GM12878 (cell line): ENCODE measurements at regions not wholly inside any gene's neighbourhood (a gene's known extent, or its start where the extent isn't known, plus 50 kb on each side); places are given as distances from the start of the nearest gene placed in this dataset.

Source experiments
- ATAC-seq: fragments of 200-7000 bp; cut with Tn5 transposase; 3 replicates; pipeline ENCODE4 v1.9.1; 2020; ENCODE audit warnings: mild to moderate bottlenecking, moderate library complexity
- BruUV-seq: library from RNA; stranded (reverse); fragments of 400-500 nt; replicated peaks from 2 replicates; lab custom pipeline; 2021; lab: Mats Ljungman, UMichigan
- CTCF ChIA-PET: fragments of 300-600 bp; sonication (Branson Sonifier 250); formaldehyde crosslinking; extraction: SDS; loops from one replicate; lab custom pipeline; 2021; ENCODE audit warnings: inconsistent platforms; lab: Yijun Ruan, JAX
- POLR2A ChIA-PET: fragments of 350-600 bp; formaldehyde crosslinking; extraction: SDS; loops from one replicate; lab custom pipeline; 2021; ENCODE audit warnings: inconsistent platforms; lab: Charles Lee
- RAD21 ChIA-PET: fragments of 300-600 bp; sonication (Branson Sonifier 250); formaldehyde crosslinking; loops from one replicate; lab custom pipeline; 2023; ENCODE audit warnings: antibody characterized with exemption; ENCODE audit not compliant: unreplicated experiment; lab: Charles Lee
- SMC1A ChIA-PET: fragments of 300-600 bp; sonication (Branson Sonifier 250); formaldehyde crosslinking; loops from one replicate; lab custom pipeline; 2023; ENCODE audit not compliant: unreplicated experiment, uncharacterized antibody; lab: Charles Lee
- DNase-seq: peaks from one replicate; pipeline ENCODE4 v3.0.0-alpha.2; 2011; ENCODE audit warnings: low read depth, low spot score
- FAIRE-seq: peaks from 3 replicates; lab custom pipeline; 2011; peaks lifted over from hg19 to GRCh38; lab: Jason Lieb, UNC
- H2AFZ ChIP-seq: 2 replicates; pipeline ENCODE4 v1.6.0; 2011; ENCODE audit warnings: low read depth, low read length, control low read depth; ENCODE audit not compliant: control insufficient read depth
- H3K27ac ChIP-seq: 2 replicates; pipeline ENCODE4 v1.5.1; 2011; ENCODE audit warnings: control low read depth; ENCODE audit not compliant: control insufficient read depth, insufficient read depth
- H3K27me3 ChIP-seq, 2 experiments: replicated peaks in 1 of 2; 2 replicates each; pipeline versions ENCODE4 v1.6.0 to v1.6.1; 2011; ENCODE audit warnings: low read length in 1 of 2; ENCODE audit not compliant: control insufficient read depth in 2 of 2, insufficient read depth in 2 of 2
- H3K36me3 ChIP-seq, 2 experiments: 2 replicates each; pipeline ENCODE4 v1.5.1; 2011; ENCODE audit warnings: low read length in 1 of 2; ENCODE audit not compliant: control insufficient read depth in 2 of 2, insufficient read depth in 2 of 2
- H3K4me1 ChIP-seq: 2 replicates; pipeline ENCODE4 v1.6.1; 2011; ENCODE audit warnings: mild to moderate bottlenecking, low read length, moderate library complexity, mixed read lengths; ENCODE audit not compliant: control insufficient read depth, insufficient read depth
- H3K4me2 ChIP-seq: 2 replicates; pipeline ENCODE4 v1.6.0; 2011; ENCODE audit warnings: control low read depth; ENCODE audit not compliant: control insufficient read depth, insufficient read depth
- H3K4me3 ChIP-seq: fragments of 200-600 bp; sonication (generic); 2 replicates; pipeline ENCODE4 v1.5.1; 2016
- H3K79me2 ChIP-seq: 2 replicates; pipeline ENCODE4 v1.6.0; 2011; ENCODE audit warnings: low read length; ENCODE audit not compliant: control insufficient read depth, insufficient read depth
- H3K9ac ChIP-seq: 2 replicates; pipeline ENCODE4 v1.8.0; 2011; ENCODE audit warnings: low read length, control low read depth, mixed read lengths; ENCODE audit not compliant: control insufficient read depth, insufficient read depth
- H3K9me3 ChIP-seq: replicated peaks from 3 replicates; pipeline ENCODE4 v1.5.1; 2011; ENCODE audit warnings: mild to moderate bottlenecking, low read length; ENCODE audit not compliant: control insufficient read depth, insufficient read depth
- H4K20me1 ChIP-seq: 2 replicates; pipeline ENCODE4 v1.6.0; 2011; ENCODE audit not compliant: control insufficient read depth, insufficient read depth
- BACH1 ChIP-seq: fragments of 450-650 bp; IDR thresholded peaks from 2 replicates; pipeline ENCODE4 v1.6.1; 2017; ENCODE audit warnings: mild to moderate bottlenecking, borderline replicate concordance
- BCLAF1 ChIP-seq: fragments of 450-650 bp; IDR thresholded peaks from 2 replicates; pipeline ENCODE4 v1.6.1; 2017; ENCODE audit warnings: antibody characterized with exemption, mild to moderate bottlenecking, moderate library complexity
- CBFB ChIP-seq: IDR thresholded peaks from 2 replicates; pipeline ENCODE4 v1.6.1; 2016; ENCODE audit warnings: antibody characterized with exemption, low read depth
- E2F4 ChIP-seq: IDR thresholded peaks from 2 replicates; pipeline ENCODE4 v1.6.1; 2012; ENCODE audit warnings: low read depth, low read length, improper control_type of control experiment
- EZH2 ChIP-seq: IDR thresholded peaks from 2 replicates; pipeline ENCODE4 v1.6.1; 2012; ENCODE audit warnings: low read depth, mild to moderate bottlenecking, control low read depth, inconsistent platforms, low read length, borderline replicate concordance; ENCODE audit not compliant: control insufficient read depth
- IKZF1 ChIP-seq: fragments of 450-650 bp; conservative IDR thresholded peaks from 2 replicates; pipeline ENCODE4 v1.6.1; 2017; ENCODE audit warnings: antibody characterized with exemption, mild to moderate bottlenecking
- IRF5 ChIP-seq: fragments of 450-650 bp; IDR thresholded peaks from 2 replicates; pipeline ENCODE4 v1.6.1; 2017; ENCODE audit warnings: borderline replicate concordance
- KAT2A ChIP-seq: conservative IDR thresholded peaks from 2 replicates; pipeline ENCODE4 v1.6.1; 2011; ENCODE audit warnings: low read depth, low read length; ENCODE audit not compliant: control insufficient read depth
- KDM1A ChIP-seq: fragments of 200-600 bp; sonication (generic); IDR thresholded peaks from 2 replicates; pipeline ENCODE4 v1.6.1; 2016; ENCODE audit warnings: borderline replicate concordance
- MLLT1 ChIP-seq: fragments of 450-650 bp; IDR thresholded peaks from 2 replicates; pipeline ENCODE4 v1.6.1; 2016; ENCODE audit warnings: mild to moderate bottlenecking
- MXI1 ChIP-seq: fragments of 150-350 bp; IDR thresholded peaks from 2 replicates; pipeline ENCODE4 v1.6.1; 2011; ENCODE audit warnings: low read depth, mild to moderate bottlenecking, inconsistent platforms, low read length, improper control_type of control experiment
- MYB ChIP-seq: fragments of 150-350 bp; IDR thresholded peaks from 2 replicates; pipeline ENCODE4 v1.6.1; 2014; ENCODE audit warnings: mild to moderate bottlenecking, low read depth, low read length, borderline replicate concordance
- NFXL1 ChIP-seq: fragments of 450-650 bp; IDR thresholded peaks from 2 replicates; pipeline ENCODE4 v1.6.1; 2017; ENCODE audit warnings: antibody characterized with exemption, mild to moderate bottlenecking, borderline replicate concordance
- PAX5 ChIP-seq: IDR thresholded peaks from 2 replicates; pipeline ENCODE4 v1.6.1; 2011; ENCODE audit warnings: low read depth, low read length, borderline replicate concordance
- PML ChIP-seq: IDR thresholded peaks from 2 replicates; pipeline ENCODE4 v1.6.1; 2012; ENCODE audit warnings: low read length, inconsistent platforms
- POLR2AphosphoS2 ChIP-seq: IDR thresholded peaks from 2 replicates; pipeline ENCODE4 v1.6.1; 2011; ENCODE audit warnings: low read depth, mild to moderate bottlenecking, low read length, improper control_type of control experiment, moderate library complexity
- RB1 ChIP-seq: fragments of 450-650 bp; formaldehyde crosslinking; IDR thresholded peaks from 2 replicates; pipeline ENCODE4 v1.6.1; 2017; ENCODE audit warnings: mild to moderate bottlenecking, borderline replicate concordance
- SIN3A ChIP-seq: IDR thresholded peaks from 2 replicates; pipeline ENCODE4 v1.6.1; 2012; ENCODE audit warnings: low read depth, low read length, improper control_type of control experiment
- WRNIP1 ChIP-seq: IDR thresholded peaks from 2 replicates; pipeline ENCODE4 v1.6.1; 2011; ENCODE audit warnings: low read depth, low read length, improper control_type of control experiment, borderline replicate concordance
- WGBS: methylation state at CpG from one replicate; pipeline ENCODE4 v1.1.6; 2016; ENCODE audit warnings: low lambda C conversion rate; ENCODE audit not compliant: insufficient replicate concordance, insufficient coverage; ENCODE audit errors: missing lambda C conversion rate; 5-methylcytosine and 5-hydroxymethylcytosine counted together
- in situ Hi-C: fragments of 300-500 bp; cut with MboI; formaldehyde crosslinking; loops from 9 replicates; pipeline ENCODE4 v1.14.3; 2018; ENCODE audit warnings: mixed read lengths
- intact Hi-C: fragments of 100-400 bp; cut with micrococcal nuclease; formaldehyde crosslinking; loops from one replicate; pipeline ENCODE4 v1.14.2; 2022; ENCODE audit not compliant: unreplicated experiment

GRCh38 chr4:185894481-185894880 lies 82.5 kb upstream of the SORBS2 start (continued):
- TF ChIP-seq IKZF1 (no peak), KDM1A (no peak), WRNIP1 (no peak), PAX5 (no peak)

GRCh38 chr4:185895351-185895750 lies 83.4 kb upstream of the SORBS2 start:
- H3K4me2 ChIP-seq = no peak overlapping the region
- no peak overlapping the region for H3K4me3 ChIP-seq
- no peaks in the 10 kb centered on the region for H4K20me1 ChIP-seq
- no peak overlapping the region for H3K27ac ChIP-seq
- no peak for FAIRE-seq
- no peaks in the 10 kb centered on the region; a peak in 1 of 4 replicates for H3K27me3 ChIP-seq
- no TSS peak for BruUV-seq
- no peaks in the 10 kb centered on the region for H3K79me2 ChIP-seq
- RAD21 ChIA-PET = no interaction called here
- in situ Hi-C loops (no loop called here), intact Hi-C loops (no loop called here)
- POLR2A ChIA-PET = no interaction called here
- H3K9me3 ChIP-seq = no peaks in the 10 kb centered on the region; the same call in 2 of the 3 replicates
- CTCF ChIA-PET = no interaction called here
- H3K4me1 ChIP-seq = peaks cover 6% of the 10 kb centered on the region
- no peak for ATAC-seq
- no peak overlapping the region for H2AFZ ChIP-seq
- SMC1A ChIA-PET = interaction anchor here (0.6 kb wide), 1 partner anchor 72 kb away, joined by 3 read pairs; no protein-coding TSS in a partner anchor
- no peak for DNase-seq
- no peaks in the 10 kb centered on the region for H3K36me3 ChIP-seq
- no peak overlapping the region for H3K9ac ChIP-seq
- WGBS = 81% methylated on average over 14 of the region's 14 CpGs
- no peak for TF ChIP-seq KAT2A
- no peak for TF ChIP-seq MXI1
- TF ChIP-seq CBFB = no peak
- TF ChIP-seq E2F4 = no peak
- TF ChIP-seq BACH1 = no peak
- TF ChIP-seq MYB = no peak
- TF ChIP-seq EZH2 = no peak
- TF ChIP-seq BCLAF1 = no peak
- TF ChIP-seq SIN3A = no peak
- no peak for TF ChIP-seq NFXL1
- TF ChIP-seq POLR2AphosphoS2 = no peak
- no peak for TF ChIP-seq PML
- no peak for TF ChIP-seq RB1
- TF ChIP-seq IRF5 = no peak
- TF ChIP-seq MLLT1 = no peak
